HG02852 (cell line): ENCODE measurements at regions not wholly inside any gene's neighbourhood (a gene's known extent, or its start where the extent isn't known, plus 50 kb on each side); places are given as distances from the start of the nearest gene placed in this dataset.
"Not testable (repeated sequence)": the region's sequence is repeated elsewhere in the genome, so short reads cannot be mapped to it uniquely, and the experiment has no call there.

Source experiments
- ATAC-seq: cut with Tn5 transposase; IDR thresholded peaks from one replicate; pipeline ENCODE4 v1.9.1; 2021; ENCODE audit warnings: mild to moderate bottlenecking, moderate library complexity; ENCODE audit not compliant: unreplicated experiment

- ATAC-seq: no peak
Observed at GRCh38 chr9:10818206-10818605, 205.4 kb upstream of the PTPRD start.

- no peak for ATAC-seq
Observed at GRCh38 chr9:10835791-10836463, 223.1 kb upstream of the PTPRD start.

- no peak for ATAC-seq
Observed at GRCh38 chr9:10843151-10843550, 230.3 kb upstream of the PTPRD start.

GRCh38 chr9:10855847-10856246, 243.0 kb upstream of the PTPRD start:
- ATAC-seq: no peak

- no peak for ATAC-seq
Observed at GRCh38 chr9:10858817-10859216, 246.0 kb upstream of the PTPRD start.

- no peak for ATAC-seq
Observed at GRCh38 chr9:10863476-10863875, 250.7 kb upstream of the PTPRD start.

- no peak for ATAC-seq
Observed at GRCh38 chr9:10867194-10867593, 254.4 kb upstream of the PTPRD start.

- ATAC-seq: no peak
Observed at GRCh38 chr9:10869687-10870086, 256.9 kb upstream of the PTPRD start.

- no peak for ATAC-seq
Observed at GRCh38 chr9:10873999-10874398, 261.2 kb upstream of the PTPRD start.

GRCh38 chr9:10875752-10876151, 262.9 kb upstream of the PTPRD start:
- no peak for ATAC-seq

GRCh38 chr9:10876333-10876732, 263.5 kb upstream of the PTPRD start:
- no peak for ATAC-seq

- not testable (repeated sequence) for ATAC-seq
Observed at GRCh38 chr9:10890266-10890665, 277.5 kb upstream of the PTPRD start.

GRCh38 chr9:10899509-10899908, 286.7 kb upstream of the PTPRD start:
- ATAC-seq: no peak

GRCh38 chr9:10903969-10904368, 291.2 kb upstream of the PTPRD start:
- no peak for ATAC-seq

GRCh38 chr9:10910779-10911178, 298.0 kb upstream of the PTPRD start:
- no peak for ATAC-seq

- ATAC-seq: no peak
Observed at GRCh38 chr9:10911373-10911772, 298.6 kb upstream of the PTPRD start.

GRCh38 chr9:10917001-10917400, 304.2 kb upstream of the PTPRD start:
- ATAC-seq: no peak

GRCh38 chr9:10921671-10922070, 308.9 kb upstream of the PTPRD start:
- ATAC-seq: no peak

GRCh38 chr9:10925896-10926295, 313.1 kb upstream of the PTPRD start:
- ATAC-seq: no peak

- ATAC-seq: no peak
Observed at GRCh38 chr9:10928372-10928771, 315.6 kb upstream of the PTPRD start.

GRCh38 chr9:10930081-10930480, 317.3 kb upstream of the PTPRD start:
- no peak for ATAC-seq

GRCh38 chr9:10946676-10947410, 334.0 kb upstream of the PTPRD start:
- ATAC-seq: no peak

- no peak for ATAC-seq
Observed at GRCh38 chr9:10957878-10958277, 345.1 kb upstream of the PTPRD start.
